ENCODE measurements at regions not wholly inside any gene's neighbourhood (a gene's known extent, or its start where the extent isn't known, plus 50 kb on each side); places are given as distances from the start of the nearest gene placed in this dataset.

DNA sequence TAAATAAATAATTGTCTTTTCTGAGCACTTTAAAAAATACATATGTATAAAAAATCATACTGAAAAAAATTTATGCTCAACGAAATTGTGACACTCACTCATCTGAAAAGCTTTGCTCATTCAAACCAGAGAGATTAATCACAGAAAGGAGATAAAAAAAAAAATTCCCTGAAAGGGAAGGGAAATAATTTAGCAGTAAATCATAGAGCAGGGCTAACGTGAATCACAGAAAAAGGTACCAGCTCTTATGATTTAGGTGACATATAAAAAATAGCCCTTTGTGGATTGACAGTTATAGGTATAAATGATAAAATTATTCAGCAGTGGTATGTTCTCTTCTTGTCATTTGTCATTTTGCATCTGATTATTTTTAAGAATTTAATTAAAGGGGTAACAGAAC lies 552.7 kb upstream of the TENM3 start:
- no peak for DNase-seq (ENCODE audit: low read depth)

DNA sequence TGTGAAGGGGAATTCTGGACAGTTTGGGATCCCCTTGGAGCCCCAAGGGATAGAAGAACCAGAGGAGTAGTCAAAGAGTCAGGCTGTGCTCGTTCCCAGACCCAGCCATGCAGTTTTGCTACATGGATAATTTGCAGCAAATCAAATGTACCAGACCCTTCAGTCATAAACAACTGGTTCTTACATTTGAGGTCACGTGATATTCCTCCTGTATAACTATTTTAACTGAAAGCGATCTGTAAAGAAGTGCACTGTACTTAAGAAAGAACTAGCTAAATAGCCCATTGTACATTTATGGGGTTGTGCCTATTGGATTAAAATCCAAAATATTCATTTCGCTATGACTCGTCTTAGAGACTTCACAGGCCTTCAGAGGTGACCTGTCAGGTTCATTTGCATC lies 550.2 kb upstream of the TENM3 start:
- H3K4me3 ChIP-seq (ENCODE audit: low read length), result no peak overlapping the region
- no peak for DNase-seq (ENCODE audit: low read depth)
- TF ChIP-seq, protein P1, sequence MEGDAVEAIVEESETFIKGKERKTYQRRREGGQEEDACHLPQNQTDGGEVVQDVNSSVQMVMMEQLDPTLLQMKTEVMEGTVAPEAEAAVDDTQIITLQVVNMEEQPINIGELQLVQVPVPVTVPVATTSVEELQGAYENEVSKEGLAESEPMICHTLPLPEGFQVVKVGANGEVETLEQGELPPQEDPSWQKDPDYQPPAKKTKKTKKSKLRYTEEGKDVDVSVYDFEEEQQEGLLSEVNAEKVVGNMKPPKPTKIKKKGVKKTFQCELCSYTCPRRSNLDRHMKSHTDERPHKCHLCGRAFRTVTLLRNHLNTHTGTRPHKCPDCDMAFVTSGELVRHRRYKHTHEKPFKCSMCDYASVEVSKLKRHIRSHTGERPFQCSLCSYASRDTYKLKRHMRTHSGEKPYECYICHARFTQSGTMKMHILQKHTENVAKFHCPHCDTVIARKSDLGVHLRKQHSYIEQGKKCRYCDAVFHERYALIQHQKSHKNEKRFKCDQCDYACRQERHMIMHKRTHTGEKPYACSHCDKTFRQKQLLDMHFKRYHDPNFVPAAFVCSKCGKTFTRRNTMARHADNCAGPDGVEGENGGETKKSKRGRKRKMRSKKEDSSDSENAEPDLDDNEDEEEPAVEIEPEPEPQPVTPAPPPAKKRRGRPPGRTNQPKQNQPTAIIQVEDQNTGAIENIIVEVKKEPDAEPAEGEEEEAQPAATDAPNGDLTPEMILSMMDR (conservative IDR thresholded peaks at IDR 0.05; ENCODE audit: low read length), result no peak

More for the DNA sequence above, 552.7 kb upstream of the TENM3 start:
- TF ChIP-seq, protein P1 (conservative IDR thresholded peaks at IDR 0.05; ENCODE audit: low read length), result no peak
- no peak overlapping the region for H3K4me3 ChIP-seq (ENCODE audit: low read length)

DNA sequence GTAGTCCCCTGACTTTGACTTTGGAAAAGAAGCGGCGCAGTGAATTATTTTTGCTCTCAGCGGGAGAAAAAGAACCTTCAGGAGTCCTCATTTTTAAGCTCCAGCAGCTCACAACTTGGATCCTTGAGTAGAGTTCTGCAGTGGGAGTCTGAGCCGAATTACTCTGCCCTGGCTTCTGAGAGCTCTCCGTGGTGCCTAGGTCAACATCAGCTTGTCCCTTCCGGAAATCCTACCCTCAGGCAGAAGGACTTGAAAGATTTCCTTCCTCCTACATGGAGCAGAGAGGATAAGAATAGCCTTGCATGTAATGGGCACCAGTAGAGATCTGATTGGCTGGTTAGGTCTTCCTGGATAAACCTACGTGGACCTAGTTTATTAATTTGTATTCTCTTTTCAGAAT lies 549.7 kb upstream of the TENM3 start:
- no peak for DNase-seq (ENCODE audit: low read depth)
- TF ChIP-seq, protein P1 (conservative IDR thresholded peaks at IDR 0.05; ENCODE audit: low read length), result no peak
- H3K4me3 ChIP-seq (ENCODE audit: low read length), result no peak overlapping the region

DNA sequence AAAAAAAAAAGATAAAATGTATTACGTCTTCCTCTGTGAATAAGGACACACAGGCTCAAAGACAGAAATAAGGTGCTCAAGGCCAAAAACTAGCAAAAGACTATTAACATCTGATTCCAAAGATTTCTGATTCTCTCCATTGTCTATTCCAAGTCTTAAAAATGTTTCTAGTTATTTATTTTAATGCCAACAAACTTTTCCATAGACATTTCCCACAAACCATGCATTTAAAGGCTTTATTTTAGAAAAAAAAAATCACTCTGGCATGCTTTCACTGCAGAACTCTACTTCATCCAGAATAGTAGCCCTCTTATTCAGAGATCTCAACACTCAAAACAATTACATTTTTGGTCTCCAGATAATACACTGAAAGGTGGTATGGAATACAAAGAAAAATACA lies 545.0 kb upstream of the TENM3 start:
- DNase-seq (ENCODE audit: low read depth), result no peak
- TF ChIP-seq, protein P1 (conservative IDR thresholded peaks at IDR 0.05; ENCODE audit: low read length), result no peak
- H3K4me3 ChIP-seq (ENCODE audit: low read length), result no peak overlapping the region

DNA sequence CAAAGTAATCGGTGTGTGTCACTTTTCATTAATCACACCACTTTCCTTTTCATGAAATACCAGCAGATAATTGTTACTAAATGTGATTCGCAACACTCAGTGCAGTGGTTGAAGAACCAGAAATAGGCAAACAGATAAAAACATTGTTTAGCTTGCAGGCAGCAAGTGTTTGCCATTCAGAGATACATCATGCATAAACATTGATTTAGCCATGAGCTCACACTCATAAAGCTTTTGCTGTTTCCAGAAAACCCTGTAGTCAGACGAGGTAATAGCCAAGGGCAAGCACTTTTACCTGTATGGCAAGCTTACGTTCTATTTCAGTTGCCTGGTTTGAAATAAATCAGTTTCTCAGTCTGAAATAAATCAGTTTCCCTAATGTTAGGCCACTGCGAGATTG lies 542.0 kb upstream of the TENM3 start:
- no peak for DNase-seq (ENCODE audit: low read depth)
- TF ChIP-seq, protein P1 (conservative IDR thresholded peaks at IDR 0.05; ENCODE audit: low read length), result no peak
- no peak overlapping the region for H3K4me3 ChIP-seq (ENCODE audit: low read length)

DNA sequence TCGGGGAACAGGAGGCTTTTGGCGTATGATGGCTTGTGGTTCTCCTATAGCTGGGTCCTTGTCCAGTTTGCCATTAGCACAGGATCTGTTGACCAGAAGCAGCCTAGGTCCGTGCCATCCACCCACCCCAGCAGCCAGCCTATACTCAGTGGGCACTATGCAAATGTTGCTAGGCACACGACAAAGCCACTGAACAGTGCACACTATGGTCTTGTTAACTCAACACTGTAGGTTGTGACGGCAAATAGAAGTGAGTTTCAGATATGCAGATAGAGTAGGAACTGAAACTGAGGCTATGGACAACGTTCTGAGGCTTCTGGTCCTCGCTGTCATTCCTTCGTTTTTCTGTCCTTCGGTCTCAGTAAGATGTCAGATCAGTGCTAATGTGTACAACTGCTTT lies 541.3 kb upstream of the TENM3 start:
- no peak overlapping the region for H3K4me3 ChIP-seq (ENCODE audit: low read length)
- TF ChIP-seq, protein P1 (conservative IDR thresholded peaks at IDR 0.05; ENCODE audit: low read length), result no peak
- no peak for DNase-seq (ENCODE audit: low read depth)

DNA sequence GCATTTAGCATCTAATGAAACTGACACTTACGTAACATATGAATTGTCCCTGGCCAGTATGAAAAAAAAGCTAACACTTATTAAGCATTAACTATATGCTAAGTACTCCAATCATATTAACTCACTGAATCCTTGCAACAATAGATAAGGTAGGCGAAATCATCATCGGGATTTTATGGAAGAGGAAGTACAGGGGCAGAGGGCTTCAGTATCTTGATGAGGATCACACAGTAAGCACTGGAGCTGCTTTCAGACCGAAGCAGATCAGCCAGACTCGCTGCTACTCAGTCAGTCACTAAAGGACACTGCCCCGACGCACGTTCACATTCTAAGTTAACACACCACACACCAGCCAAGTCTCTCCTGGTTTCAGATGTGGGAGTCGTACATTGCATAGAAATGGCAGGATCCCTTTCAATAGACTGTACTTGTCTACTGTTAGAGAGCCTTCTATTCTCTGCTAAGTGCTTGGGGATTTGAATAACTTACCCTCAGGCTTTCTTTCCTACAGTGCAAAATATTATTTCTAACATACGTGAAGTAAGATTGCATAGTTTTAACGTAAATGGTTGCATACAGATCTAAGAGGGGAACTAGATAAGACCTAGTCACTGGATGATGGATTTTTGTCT lies 540.2 kb upstream of the TENM3 start:
- no peak overlapping the region for H3K4me3 ChIP-seq (ENCODE audit: low read length)
- TF ChIP-seq, protein P1 (conservative IDR thresholded peaks at IDR 0.05; ENCODE audit: low read length), result no peak
- no peak for DNase-seq (ENCODE audit: low read depth)
